ENCODE measurements at regions not wholly inside any gene's neighbourhood (a gene's known extent, or its start where the extent isn't known, plus 50 kb on each side); places are given as distances from the start of the nearest gene placed in this dataset.
"Not testable (repeated sequence)": the region's sequence is repeated elsewhere in the genome, so short reads cannot be mapped to it uniquely, and the experiment has no call there.

DNA sequence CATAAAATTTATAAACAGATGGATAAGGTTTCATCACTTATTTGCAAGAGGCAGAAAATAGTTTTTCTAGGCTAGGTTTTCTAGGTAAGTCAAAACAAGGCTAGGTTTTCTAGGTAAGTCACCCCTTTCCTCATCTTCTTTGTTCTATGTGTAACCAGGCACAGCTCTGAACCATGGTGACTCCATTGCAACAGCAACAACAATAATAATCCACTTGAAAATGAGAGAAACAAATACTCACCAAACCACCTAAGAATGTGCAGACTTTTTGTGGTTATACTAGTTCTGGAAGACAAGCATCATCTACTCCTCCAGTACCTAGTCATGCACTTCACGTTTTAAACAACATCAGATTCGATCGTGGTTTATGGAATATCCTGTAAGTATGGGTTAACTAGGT lies 237.4 kb upstream of the ACVR2A start:
- no peak for DNase-seq (ENCODE audit: low spot score)

DNA sequence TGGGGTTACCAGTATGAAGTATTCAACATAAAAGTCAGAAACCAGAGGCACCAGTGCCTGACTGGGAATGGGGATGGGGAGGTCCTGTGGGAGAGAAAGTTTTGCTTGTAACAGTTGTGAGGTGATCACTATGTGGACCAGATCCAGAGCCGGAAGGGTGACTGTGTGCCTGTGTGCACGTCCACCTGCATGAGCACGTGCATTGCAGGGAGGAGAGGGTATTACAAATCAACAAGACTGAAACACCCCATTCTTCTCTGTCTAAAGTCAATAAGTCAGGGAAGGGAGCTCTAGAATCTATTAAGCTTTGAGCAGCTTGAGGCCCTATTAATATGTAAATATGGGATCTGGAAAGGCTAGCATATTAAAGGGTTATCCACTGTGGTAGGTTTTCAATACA lies 241.0 kb upstream of the ACVR2A start:
- no peak for DNase-seq (ENCODE audit: low spot score)

DNA sequence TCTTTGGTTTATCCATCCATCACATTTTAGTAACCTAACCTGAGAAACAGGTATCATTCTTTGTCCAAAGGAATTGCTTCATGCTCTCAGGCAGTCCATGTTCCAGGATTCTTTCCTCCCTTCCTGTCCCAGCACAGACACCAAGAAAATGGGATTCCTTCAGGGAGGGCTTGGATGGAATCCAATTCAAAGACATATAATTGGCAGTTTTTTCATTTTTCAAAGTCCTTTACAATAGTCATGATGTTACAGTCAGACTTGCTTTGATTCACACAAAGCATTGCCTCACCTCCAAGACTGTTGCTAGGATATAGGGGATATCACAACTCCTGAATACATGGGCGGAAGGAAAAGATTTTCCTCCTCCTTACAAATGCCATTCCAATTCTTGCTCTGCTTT lies 241.4 kb upstream of the ACVR2A start:
- DNase-seq (ENCODE audit: low spot score), result no peak

DNA sequence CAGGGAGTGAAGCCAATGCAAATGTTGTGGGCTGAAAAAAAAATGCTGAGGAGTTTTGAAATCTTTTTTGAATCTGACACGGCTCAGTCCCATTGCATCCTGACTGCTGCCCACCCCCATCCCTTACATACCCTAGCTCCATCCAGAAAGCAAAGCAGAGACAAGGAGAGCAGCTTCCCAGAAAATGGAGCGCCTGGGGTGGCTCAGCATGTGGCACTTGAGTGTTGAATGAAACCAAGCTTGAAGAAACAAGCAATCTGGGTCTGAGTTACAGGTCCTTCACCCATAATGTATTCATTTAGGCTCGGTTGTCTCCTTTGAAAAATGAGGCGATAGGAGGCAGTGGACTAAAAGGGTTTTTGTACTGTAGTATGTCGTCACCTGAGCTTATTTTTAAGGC lies 244.2 kb upstream of the ACVR2A start:
- DNase-seq (ENCODE audit: low spot score), result no peak

DNA sequence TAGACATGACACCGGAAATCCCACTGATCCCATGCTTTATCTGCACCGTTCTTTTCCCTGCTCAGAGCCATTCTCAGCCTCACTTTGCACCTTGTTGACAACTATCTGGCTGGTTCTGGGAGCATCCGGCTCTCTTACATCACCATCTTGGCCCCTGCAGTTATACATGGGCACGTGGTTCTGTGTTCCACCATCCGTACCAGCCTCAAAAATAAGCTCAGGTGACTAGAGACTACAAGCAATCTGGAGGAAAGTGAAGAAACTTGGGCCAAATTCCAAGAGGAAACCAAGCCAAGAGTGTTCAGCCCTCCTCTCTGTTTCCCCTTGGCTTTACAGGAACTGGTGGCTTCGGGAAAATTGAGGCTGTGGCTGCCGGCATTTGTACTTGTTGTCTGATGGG lies 244.6 kb upstream of the ACVR2A start:
- peak; percentile 43 for DNase-seq (ENCODE audit: low spot score)

DNA sequence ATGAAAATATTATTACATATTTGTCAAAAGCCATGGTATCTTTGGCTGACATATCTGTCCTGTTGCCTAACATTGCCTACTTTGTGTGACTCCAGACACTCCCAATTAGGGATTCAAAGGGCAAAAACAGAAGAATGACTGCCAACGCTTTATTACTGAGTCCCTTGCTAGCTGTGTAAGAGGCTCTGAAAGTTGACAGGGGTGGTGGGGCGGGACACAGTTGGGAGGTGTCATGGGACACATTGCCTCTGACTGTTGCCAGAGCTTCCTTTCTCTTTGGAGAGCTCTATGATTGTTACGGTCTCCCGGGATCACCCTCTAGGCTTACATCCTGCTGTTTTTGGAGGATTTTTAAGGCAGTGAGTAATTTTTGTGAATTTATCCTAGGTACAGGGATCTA lies 249.6 kb upstream of the ACVR2A start:
- DNase-seq (ENCODE audit: low spot score), result no peak

DNA sequence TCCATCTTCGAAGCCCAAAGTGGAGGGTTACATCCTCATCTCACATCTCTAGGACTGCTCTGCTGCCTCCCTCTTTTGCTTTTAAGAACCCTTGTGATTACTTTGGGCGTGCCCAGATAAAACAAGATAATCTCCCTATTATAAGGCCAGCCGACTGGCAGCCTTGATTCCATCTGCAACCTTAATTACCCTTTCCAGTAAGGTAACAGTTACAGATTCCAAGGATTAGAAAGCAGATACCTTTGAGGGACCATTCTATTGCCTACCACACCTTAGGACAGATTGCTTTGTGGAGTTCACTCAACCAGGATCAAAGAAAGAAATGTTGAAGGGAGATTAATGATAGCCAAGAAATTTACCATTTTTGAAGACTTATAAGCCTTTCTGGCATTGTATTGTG lies 250.8 kb upstream of the ACVR2A start:
- DNase-seq (ENCODE audit: low spot score), result no peak

DNA sequence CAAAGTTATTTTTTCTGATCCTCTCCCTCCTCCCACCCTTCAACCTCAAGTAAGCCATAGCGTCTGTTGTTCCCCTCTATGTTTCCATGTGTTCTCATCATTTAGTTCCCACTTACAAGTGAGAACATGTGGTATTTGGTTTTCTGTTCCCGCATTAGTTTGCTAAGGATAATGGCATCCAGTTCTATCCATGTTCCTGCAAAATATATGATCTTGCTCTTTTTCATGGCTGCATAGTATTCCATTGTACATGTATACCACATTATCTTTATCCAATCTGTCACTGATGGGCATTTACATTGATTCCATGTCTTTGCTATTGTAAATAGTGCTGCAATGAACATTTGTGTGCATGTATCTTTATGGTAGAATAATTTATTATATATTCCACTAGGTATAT lies 252.0 kb upstream of the ACVR2A start:
- not testable (repeated sequence) for DNase-seq (ENCODE audit: low spot score)

DNA sequence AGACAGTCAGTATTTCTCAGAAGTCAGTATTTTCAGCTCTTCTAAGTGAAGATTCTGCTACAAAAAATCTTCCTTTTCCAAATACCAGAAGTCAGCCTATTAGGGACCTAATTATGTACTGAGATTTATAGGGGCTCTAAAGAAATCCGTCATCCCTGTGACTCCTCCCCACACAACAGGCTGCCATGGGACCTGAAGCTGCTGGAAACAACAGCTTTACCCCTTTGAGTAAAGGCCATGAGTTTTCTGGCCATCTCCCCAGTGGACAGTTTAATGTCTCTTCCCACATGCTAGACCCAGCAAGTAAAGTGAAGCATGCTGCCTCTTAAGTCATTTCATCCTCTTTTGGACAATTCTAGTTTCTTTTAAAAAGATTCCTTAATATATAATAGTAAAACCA lies 255.7 kb upstream of the ACVR2A start:
- DNase-seq (ENCODE audit: low spot score), result no peak

DNA sequence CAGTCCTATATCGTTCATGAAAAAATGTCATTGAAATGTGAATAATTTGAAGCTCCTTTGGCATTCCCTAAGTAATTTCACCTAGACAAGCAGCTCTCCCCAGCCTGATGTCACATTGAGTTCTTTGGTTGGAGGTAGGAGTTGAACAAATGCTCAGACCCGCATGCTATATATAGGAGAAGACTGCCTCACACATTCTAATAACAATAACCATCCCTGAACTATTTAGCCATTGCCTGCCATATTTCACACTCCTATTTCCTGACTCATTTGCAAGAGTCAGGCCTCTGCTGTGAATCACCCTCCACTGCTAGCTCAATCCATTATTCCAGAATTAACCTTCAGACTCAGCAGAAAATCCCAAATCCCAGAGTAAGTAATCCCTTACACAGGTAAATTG lies 256.6 kb upstream of the ACVR2A start:
- DNase-seq (ENCODE audit: low spot score), result peak; percentile 75

DNA sequence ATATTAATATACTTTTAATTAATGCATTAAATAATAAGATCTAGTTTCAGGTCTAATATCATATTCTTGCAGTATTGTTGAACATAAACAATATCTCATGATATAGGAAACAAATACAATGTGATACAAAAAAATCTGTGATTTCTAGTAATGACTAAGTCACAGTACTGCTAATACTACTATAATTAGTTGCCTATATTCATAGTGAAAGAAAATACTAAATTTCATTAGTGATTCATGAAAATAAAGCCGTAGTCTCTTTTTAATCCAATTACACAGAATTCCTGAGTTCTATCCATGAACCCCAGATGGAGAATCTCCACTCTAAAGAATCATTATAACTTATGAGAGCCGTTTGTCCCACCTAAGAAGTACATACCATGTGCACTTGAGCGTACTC lies 266.3 kb upstream of the ACVR2A start:
- no peak for DNase-seq (ENCODE audit: low spot score)

DNA sequence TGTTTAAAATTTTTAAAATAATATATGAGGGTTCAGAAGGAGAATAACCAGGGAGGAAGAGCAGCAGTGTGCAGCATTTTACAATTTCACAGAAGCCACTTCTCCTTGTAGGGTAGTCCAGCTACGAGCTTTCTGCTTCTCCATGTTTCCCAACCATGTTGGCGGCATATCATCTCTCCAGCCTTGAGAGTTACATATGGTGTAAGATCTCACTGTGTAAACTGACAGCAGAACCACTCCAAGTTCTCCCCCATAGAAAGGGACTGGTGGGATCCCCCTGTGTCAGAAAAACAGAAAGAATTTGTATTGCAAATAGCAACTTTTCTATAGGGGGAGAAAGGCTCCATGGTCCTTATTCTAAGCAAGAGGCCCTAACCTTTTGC lies 266.8 kb upstream of the ACVR2A start:
- no peak for DNase-seq (ENCODE audit: low spot score)

DNA sequence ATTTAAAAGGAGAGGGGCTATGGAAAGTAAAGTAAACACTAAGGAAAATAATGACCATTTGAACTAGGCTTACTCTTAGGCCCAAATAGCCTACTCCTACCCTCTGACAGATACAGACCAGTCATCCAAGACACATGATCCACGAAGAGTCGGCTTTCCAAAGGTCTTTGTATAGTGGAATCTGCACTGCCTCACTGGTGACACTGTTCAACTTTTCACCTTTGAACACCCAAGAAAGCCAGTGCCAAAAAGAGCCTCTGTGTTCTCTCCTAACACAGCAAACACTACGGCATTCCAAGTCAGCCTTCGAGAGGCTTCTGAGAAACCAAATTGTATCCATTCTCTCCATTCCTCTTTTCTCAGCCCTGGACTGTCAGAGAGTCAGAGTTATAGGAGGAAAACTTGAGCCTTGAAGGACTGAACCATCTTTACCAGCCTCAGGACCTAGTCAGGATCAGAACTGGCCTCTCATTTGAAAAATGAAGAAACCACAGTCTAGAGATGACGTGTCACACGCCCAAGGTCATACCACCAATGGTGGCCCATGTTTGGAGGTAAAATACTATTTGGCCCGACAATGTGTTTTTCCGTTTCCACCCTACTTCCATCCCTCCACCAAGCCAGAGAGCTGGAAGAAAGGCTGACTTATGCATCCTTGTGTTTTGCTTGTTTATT lies 267.4 kb upstream of the ACVR2A start:
- no peak for DNase-seq (ENCODE audit: low spot score)

DNA sequence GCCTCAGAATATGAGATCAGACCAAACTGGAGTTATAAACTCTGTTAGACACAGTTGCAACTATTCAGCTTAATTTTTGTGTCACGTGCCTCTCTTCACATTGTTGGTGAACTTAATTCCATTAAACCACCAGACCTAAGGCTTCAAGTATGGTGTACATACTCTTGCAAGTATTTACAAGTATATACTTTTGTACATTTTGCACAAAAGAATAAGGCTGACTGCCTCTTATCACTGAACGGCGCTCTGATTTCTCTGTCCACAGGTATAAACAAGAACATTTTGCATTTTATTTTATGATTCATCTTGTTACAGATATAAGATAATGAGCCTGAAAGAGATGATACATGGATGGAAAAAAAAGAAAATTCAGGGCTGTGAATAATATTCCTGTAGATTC lies 269.7 kb upstream of the ACVR2A start:
- no peak for DNase-seq (ENCODE audit: low spot score)

DNA sequence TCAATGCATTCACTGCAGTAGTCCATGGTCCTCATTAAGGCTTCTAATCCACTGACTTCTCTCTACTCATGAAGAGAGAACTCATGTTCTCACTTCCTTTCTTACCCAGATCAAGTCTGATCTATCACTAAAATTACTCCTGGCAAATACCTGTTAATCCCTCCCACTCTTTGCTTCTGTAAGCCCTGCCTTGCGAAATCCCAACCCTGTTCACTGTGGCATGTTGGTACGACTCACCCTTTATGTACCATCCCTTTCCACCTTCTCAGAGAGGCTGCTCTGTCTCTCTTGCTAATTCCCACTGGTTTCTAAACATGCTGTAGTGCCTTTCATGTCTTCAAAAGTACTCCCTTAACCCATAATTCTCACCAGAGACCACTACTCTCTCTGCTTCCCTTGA lies 272.2 kb upstream of the ACVR2A start:
- peak; percentile 62 for DNase-seq (ENCODE audit: low spot score)

DNA sequence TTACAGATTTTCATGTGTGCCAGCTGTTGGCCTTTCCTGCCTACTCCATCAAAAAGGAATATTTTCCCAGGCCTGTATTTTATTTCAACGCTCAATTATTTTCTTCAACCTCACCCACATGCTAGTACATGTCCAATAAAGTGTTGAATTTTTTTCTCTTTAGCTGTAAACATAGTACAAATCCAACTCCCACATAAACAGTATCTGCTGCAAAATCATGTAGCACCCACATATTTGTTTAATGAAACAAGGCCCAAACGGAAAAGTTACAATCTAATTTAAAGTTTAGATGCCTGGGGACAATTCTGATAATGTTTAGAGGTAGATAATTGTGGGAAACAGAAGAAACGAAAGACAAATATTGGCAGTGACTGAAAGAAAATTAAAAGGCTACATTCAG lies 275.4 kb upstream of the ACVR2A start:
- no peak for DNase-seq (ENCODE audit: low spot score)

DNA sequence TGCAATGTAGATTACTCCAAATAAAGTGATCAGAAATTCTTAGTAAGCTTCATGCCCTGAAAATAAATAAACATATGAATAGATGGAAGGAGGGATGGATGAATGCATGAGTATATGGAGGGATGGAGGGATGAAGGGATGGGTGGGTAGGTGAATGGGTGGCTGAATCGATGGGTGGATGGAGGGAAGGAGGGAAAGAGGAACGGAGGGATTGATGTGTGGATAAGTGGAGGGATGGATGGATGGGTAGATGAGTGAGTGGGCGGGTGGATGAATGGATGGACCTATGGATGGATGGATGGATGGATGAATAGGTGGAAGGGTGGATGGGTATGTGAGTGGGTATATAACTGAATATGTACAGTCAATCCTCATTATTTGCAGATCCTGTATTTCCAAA lies 276.7 kb upstream of the ACVR2A start:
- DNase-seq (ENCODE audit: low spot score), result no peak

DNA sequence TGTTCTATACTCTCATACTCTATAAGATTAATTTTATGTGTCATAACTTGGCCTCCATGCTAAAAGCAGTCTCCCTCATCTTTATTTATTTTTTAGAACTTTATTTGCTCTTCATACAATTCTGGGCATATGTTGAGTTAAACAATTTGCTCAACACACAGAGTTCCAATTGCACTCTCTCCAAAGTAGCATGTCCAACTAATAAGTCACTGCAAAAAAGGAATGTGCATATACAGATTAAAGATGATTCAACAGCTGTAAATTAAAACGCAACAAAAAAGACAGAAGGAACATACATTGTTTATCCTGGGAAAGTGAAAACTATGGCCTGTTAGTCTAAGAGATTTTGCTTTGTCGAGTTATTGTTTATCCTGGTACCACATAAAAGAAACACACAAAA lies 277.7 kb upstream of the ACVR2A start:
- no peak for DNase-seq (ENCODE audit: low spot score)

DNA sequence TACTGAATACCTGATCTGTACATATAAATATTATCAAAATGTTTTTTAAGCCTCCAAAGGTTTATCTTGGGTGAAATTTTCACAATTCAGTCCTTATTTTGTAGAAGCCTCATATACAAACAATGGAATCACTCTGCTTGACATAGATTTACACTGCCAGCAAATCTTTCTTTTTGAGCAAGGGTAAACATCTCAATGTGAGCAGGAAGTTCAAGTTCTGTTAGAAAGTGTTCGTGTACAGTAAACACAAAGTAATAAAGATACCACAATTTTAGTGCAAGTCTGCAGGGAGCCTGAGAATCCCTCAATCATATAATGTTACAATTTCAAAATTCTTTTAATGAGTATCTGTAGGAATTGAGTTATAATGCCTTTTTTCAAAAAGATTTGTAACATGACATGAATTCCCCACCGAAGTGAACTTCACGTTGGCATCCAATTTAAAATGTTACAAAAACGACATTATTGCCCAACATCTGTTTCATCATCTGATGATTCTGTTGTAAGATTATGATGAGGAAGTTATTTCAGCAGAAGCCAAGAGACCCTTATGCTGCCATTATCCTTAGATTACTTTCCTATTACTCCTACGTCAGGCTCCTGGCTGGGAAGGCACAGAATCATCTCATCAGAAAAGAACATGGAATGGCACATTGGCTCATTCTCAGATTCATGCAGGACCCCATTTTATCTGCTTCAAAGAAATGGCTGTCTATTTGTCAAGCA lies 283.9 kb upstream of the ACVR2A start:
- DNase-seq (ENCODE audit: low spot score), result no peak

DNA sequence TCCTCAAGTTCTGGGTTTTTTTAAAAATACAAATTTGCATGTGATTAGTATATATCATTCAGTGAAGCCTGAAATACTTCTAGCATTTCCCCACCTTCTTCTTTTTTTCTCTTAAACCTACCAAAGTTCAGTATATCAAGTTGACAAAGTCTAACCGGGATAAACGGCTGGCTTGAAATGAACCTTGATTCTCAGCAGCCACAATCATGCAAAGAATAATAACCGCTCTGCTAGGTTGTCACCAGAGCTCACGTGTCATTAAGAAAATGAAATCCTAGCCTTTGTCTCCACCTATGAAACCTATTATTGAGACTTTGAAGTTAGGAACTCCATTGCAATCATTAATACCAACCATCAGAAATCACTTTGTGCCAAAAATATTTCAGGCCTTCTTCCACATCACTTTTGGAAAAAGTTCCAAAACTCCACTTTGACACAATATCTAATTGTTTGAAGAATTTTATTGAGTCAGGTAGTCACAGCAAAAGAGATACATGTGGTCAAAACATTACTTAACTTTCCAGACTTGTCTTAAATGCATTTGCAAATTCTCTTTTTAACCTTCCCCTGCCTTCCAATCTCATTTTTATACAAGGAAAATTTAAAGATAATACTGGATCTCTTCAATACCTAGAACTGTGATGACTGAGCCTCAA lies 285.6 kb upstream of the ACVR2A start:
- no peak for DNase-seq (ENCODE audit: low spot score)

DNA sequence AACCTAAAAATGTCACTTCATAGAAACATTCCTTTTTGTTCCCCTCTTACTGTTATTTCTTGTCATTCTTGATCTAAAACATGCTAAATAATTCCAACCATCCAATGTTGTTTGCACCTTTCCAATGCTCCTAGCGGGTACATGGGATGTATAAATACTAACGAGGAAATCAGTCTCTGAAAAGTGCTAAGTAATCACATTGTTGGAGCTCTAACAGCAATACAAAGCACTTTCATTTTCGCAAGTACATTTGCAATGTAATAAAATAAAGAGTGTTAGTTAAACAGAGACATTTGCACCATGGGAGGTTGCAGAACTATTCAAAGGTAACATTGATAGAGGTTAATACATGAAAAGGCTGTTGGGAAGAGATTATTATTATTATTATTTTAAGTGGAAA lies 286.2 kb upstream of the ACVR2A start:
- DNase-seq (ENCODE audit: low spot score), result no peak

DNA sequence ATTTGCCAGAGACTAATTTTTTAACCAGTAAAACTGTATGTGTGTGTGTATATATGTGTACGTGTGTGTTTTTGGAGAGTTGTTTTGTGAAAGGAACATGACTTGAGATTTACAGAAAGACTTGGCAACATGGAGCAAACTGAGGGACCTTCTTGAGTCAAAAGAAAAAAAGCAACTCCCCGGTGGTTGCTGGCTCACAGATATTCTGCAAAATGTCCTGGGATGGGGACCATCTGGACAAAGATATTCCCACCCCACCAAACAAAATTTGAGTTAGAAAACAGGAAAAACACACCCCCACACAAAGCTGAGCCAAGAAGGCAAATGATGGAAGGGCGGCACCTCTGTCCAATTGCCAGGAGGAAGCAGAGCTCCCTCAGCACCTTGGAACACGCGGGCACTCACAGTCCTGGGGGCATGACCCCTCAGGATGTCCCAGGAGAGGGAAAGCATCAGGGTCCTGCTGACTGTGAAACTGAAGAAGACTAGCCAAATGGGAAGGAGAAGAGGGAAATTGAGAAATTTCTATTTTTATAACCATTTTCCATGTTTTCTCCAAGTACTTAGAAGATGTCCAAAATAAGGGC lies 290.2 kb upstream of the ACVR2A start:
- no peak for DNase-seq (ENCODE audit: low spot score)

DNA sequence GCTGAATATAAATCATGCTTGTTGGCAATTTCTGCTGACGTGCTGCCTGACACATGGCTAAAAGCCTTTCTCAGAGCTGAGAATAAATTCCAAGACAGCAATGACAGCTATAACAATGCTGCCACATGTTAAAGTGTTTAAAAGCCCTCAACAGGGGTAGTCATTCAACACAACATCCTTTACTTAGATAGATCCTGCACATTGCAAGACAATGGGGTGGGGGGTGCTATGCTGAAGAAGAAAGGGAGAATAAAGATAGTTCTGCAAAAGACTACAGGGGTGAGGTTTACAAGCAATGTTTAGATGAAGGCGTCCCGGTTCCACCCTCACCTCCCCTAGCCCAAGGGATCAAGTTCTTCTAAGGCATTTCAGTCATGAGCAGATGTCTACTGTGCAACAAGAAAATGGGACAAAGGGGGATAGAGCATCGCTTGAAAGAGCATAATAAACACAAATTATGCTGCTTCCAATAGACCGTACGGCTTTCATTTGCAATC lies 291.0 kb upstream of the ACVR2A start:
- no peak for DNase-seq (ENCODE audit: low spot score)

All from kidney tubule cell (primary cell).